ENCODE measurements at regions not wholly inside any gene's neighbourhood (a gene's known extent, or its start where the extent isn't known, plus 50 kb on each side); places are given as distances from the start of the nearest gene placed in this dataset.
A peak's percentile ranks its signal among the peaks of the same experiment; 100 is the strongest.

GRCh38 chr4:111713276-111713675 lies 432.0 kb upstream of the FAM241A start:
- no peak for DNase-seq (ENCODE audit: low spot score)

- no peak for DNase-seq (ENCODE audit: low spot score)
These were observed 427.3 kb upstream of the FAM241A start for GRCh38 chr4:111717921-111718320.

- DNase-seq (ENCODE audit: low spot score) = no peak
These were observed 426.3 kb upstream of the FAM241A start for GRCh38 chr4:111718763-111719559.

- no peak for DNase-seq (ENCODE audit: low spot score)
These were observed 424.4 kb upstream of the FAM241A start for GRCh38 chr4:111720866-111721265.

GRCh38 chr4:111722213-111722720 lies 423.0 kb upstream of the FAM241A start:
- DNase-seq (ENCODE audit: low spot score) = no peak

- DNase-seq (ENCODE audit: low spot score) = no peak
These were observed 408.7 kb upstream of the FAM241A start for GRCh38 chr4:111736516-111736915.

GRCh38 chr4:111744847-111745246 lies 400.4 kb upstream of the FAM241A start:
- DNase-seq (ENCODE audit: low spot score) = no peak

GRCh38 chr4:111748157-111748556 lies 397.1 kb upstream of the FAM241A start:
- DNase-seq (ENCODE audit: low spot score) = no peak

GRCh38 chr4:111754003-111754402 lies 391.3 kb upstream of the FAM241A start:
- DNase-seq (ENCODE audit: low spot score) = no peak

GRCh38 chr4:111755571-111755970 lies 389.7 kb upstream of the FAM241A start:
- DNase-seq (ENCODE audit: low spot score) = no peak

GRCh38 chr4:111761531-111761930 lies 383.7 kb upstream of the FAM241A start:
- peak; percentile 12 for DNase-seq (ENCODE audit: low spot score)

GRCh38 chr4:111770514-111770913 lies 374.7 kb upstream of the FAM241A start:
- DNase-seq (ENCODE audit: low spot score) = no peak

GRCh38 chr4:111773858-111774257 lies 371.4 kb upstream of the FAM241A start:
- DNase-seq (ENCODE audit: low spot score) = no peak

- peak; percentile 14 for DNase-seq (ENCODE audit: low spot score)
These were observed 369.5 kb upstream of the FAM241A start for GRCh38 chr4:111775556-111776297.

GRCh38 chr4:111776561-111776960 lies 368.7 kb upstream of the FAM241A start:
- peak; percentile 12 for DNase-seq (ENCODE audit: low spot score)

- DNase-seq (ENCODE audit: low spot score) = peak; percentile 41
These were observed 366.7 kb upstream of the FAM241A start for GRCh38 chr4:111778543-111778942.

GRCh38 chr4:111780965-111781364 lies 364.3 kb upstream of the FAM241A start:
- DNase-seq (ENCODE audit: low spot score) = no peak

- DNase-seq (ENCODE audit: low spot score) = no peak
These were observed 363.6 kb upstream of the FAM241A start for GRCh38 chr4:111781611-111782010.

- no peak for DNase-seq (ENCODE audit: low spot score)
These were observed 357.2 kb upstream of the FAM241A start for GRCh38 chr4:111788099-111788498.

- DNase-seq (ENCODE audit: low spot score) = no peak
These were observed 355.2 kb upstream of the FAM241A start for GRCh38 chr4:111789901-111790640.

- no peak for DNase-seq (ENCODE audit: low spot score)
These were observed 352.6 kb upstream of the FAM241A start for GRCh38 chr4:111792632-111793031.

GRCh38 chr4:111793433-111794091 lies 351.7 kb upstream of the FAM241A start:
- no peak for DNase-seq (ENCODE audit: low spot score)

All from GM03348 (cell line).